Neural cell (in vitro differentiated cells): ENCODE measurements at regions not wholly inside any gene's neighbourhood (a gene's known extent, or its start where the extent isn't known, plus 50 kb on each side); places are given as distances from the start of the nearest gene placed in this dataset.

Source experiments
- H2AFZ ChIP-seq: fragments of 200-600, 300-800 bp; sonication (generic), shearing (Covaris generic); 2 replicates; pipeline ENCODE4 v1.6.0; 2014; ENCODE audit warnings: low read depth, mild to moderate bottlenecking, antibody characterized with exemption, low read length, moderate library complexity
- H3F3A ChIP-seq: fragments of 200-600 bp; shearing (Covaris generic); 2 replicates; pipeline ENCODE4 v1.6.1; 2016; ENCODE audit warnings: mild to moderate bottlenecking, moderate library complexity, mixed read lengths, antibody characterized with exemption, low read length; ENCODE audit not compliant: insufficient read depth, poor library complexity, severe bottlenecking
- H3K27ac ChIP-seq: fragments of 200-600, 300-800 bp; sonication (generic), shearing (Covaris generic); 2 replicates; pipeline ENCODE4 v1.5.1; 2014; ENCODE audit warnings: mild to moderate bottlenecking, low read length, moderate library complexity
- H3K27me3 ChIP-seq: fragments of 300-800, 200-600 bp; sonication (generic), shearing (Covaris generic); 2 replicates; pipeline ENCODE4 v1.6.0; 2014; ENCODE audit warnings: mild to moderate bottlenecking, low read depth, low read length, moderate library complexity; ENCODE audit not compliant: insufficient read depth
- H3K36me3 ChIP-seq: fragments of 300-800, 200-600 bp; sonication (generic), shearing (Covaris generic); 2 replicates; pipeline ENCODE4 v1.5.1; 2014; ENCODE audit warnings: mild to moderate bottlenecking, antibody characterized with exemption, low read length, moderate library complexity; ENCODE audit not compliant: insufficient read depth
- H3K4me2 ChIP-seq: fragments of 300-800, 200-600 bp; sonication (generic), shearing (Covaris generic); 2 replicates; pipeline ENCODE4 v1.6.0; 2014; ENCODE audit warnings: mild to moderate bottlenecking, low read length
- H3K4me3 ChIP-seq: fragments of 300-800, 200-600 bp; sonication (generic), shearing (Covaris generic); 2 replicates; pipeline ENCODE4 v1.5.1; 2014; ENCODE audit warnings: mild to moderate bottlenecking, low read length, moderate library complexity
- H3K79me2 ChIP-seq: fragments of 200-600 bp; shearing (Covaris generic); replicated peaks from 2 replicates; pipeline ENCODE4 v1.6.0; 2014; ENCODE audit warnings: mild to moderate bottlenecking, low read length, moderate library complexity; ENCODE audit not compliant: insufficient read depth
- H3K9ac ChIP-seq: fragments of 300-800, 200-600 bp; sonication (generic), shearing (Covaris generic); 2 replicates; pipeline ENCODE4 v1.6.1; 2016; ENCODE audit warnings: mild to moderate bottlenecking, low read length, mixed read lengths
- H3K9me2 ChIP-seq: fragments of 200-600 bp; shearing (Covaris generic); 2 replicates; pipeline ENCODE4 v1.6.1; 2016; ENCODE audit warnings: mild to moderate bottlenecking, low read length, mixed read lengths; ENCODE audit not compliant: insufficient read depth
- H3K9me3 ChIP-seq: fragments of 200-600, 300-800 bp; sonication (generic), shearing (Covaris generic); 2 replicates; pipeline ENCODE4 v1.6.1; 2016; ENCODE audit warnings: mild to moderate bottlenecking, mixed run types, low read length, moderate library complexity, mixed read lengths
- H4K20me1 ChIP-seq: fragments of 200-600 bp; shearing (Covaris generic); 2 replicates; pipeline ENCODE4 v1.6.1; 2016; ENCODE audit warnings: mild to moderate bottlenecking, mixed run types; ENCODE audit not compliant: insufficient read depth
- CTCF ChIP-seq: fragments of 450-650 bp; IDR thresholded peaks from 2 replicates; pipeline ENCODE4 v1.5.1; 2014; ENCODE audit warnings: antibody characterized with exemption, mild to moderate bottlenecking, moderate library complexity; ENCODE audit not compliant: poor library complexity, severe bottlenecking
- EP300 ChIP-seq: fragments of 450-650 bp; conservative IDR thresholded peaks from 2 replicates; pipeline ENCODE4 v1.6.1; 2014; ENCODE audit warnings: antibody characterized with exemption, mild to moderate bottlenecking, moderate library complexity; ENCODE audit not compliant: poor library complexity, severe bottlenecking
- EZH2 ChIP-seq: fragments of 200-600, 300-800 bp; shearing (Covaris generic), sonication (generic); IDR thresholded peaks from 2 replicates; pipeline ENCODE4 v1.6.1; 2014; ENCODE audit warnings: antibody characterized with exemption, low read length, borderline replicate concordance, mild to moderate bottlenecking; ENCODE audit not compliant: insufficient read depth, poor library complexity, severe bottlenecking
- MXI1 ChIP-seq: fragments of 450-650 bp; conservative IDR thresholded peaks from 2 replicates; pipeline ENCODE4 v1.6.1; 2014; ENCODE audit warnings: antibody characterized with exemption, mild to moderate bottlenecking; ENCODE audit not compliant: poor library complexity, severe bottlenecking
- POLR2AphosphoS5 ChIP-seq: IDR thresholded peaks from 2 replicates; pipeline ENCODE4 v1.6.1; 2012
- RAD21 ChIP-seq: fragments of 450-650 bp; conservative IDR thresholded peaks from 2 replicates; pipeline ENCODE4 v1.6.1; 2014; ENCODE audit warnings: antibody characterized with exemption, mild to moderate bottlenecking, moderate library complexity
- REST ChIP-seq: IDR thresholded peaks from 2 replicates; pipeline ENCODE4 v1.6.1; 2012; ENCODE audit warnings: borderline replicate concordance
- SMC3 ChIP-seq: fragments of 450-650 bp; conservative IDR thresholded peaks from 2 replicates; pipeline ENCODE4 v1.6.1; 2014; ENCODE audit warnings: antibody characterized with exemption, mild to moderate bottlenecking, moderate library complexity; ENCODE audit not compliant: poor library complexity
- TAF1 ChIP-seq: IDR thresholded peaks from 2 replicates; pipeline ENCODE4 v1.6.1; 2012; ENCODE audit warnings: low read depth

GRCh38 chr7:124462249-124462648, 303.3 kb downstream of the GPR37 start:
- H3K9me3 ChIP-seq, result no peaks in the 10 kb centered on the region
- no peaks in the 10 kb centered on the region for H3K27me3 ChIP-seq
- no peaks in the 10 kb centered on the region for H3F3A ChIP-seq
- no peak overlapping the region for H3K27ac ChIP-seq
- no peaks in the 10 kb centered on the region for H4K20me1 ChIP-seq
- H3K79me2 ChIP-seq, result no peaks in the 10 kb centered on the region
- no peak overlapping the region for H3K4me3 ChIP-seq
- no peak overlapping the region for H3K4me2 ChIP-seq
- no peaks in the 10 kb centered on the region for H3K9me2 ChIP-seq
- no peak overlapping the region for H3K9ac ChIP-seq
- no peak overlapping the region for H2AFZ ChIP-seq
- TF ChIP-seq EZH2, result no peak
- TF ChIP-seq RAD21, result no peak
- TF ChIP-seq POLR2AphosphoS5, result no peak
- no peak for TF ChIP-seq CTCF
- TF ChIP-seq EP300, result no peak
- no peak for TF ChIP-seq SMC3
- no peak for TF ChIP-seq REST
- TF ChIP-seq MXI1, result no peak
- no peak for TF ChIP-seq TAF1
- no peaks in the 10 kb centered on the region for H3K36me3 ChIP-seq

GRCh38 chr7:124460555-124460954, 305.0 kb downstream of the GPR37 start:
- Histone ChIP-seq H3K27ac (no peak overlapping the region), H3K9ac (no peak overlapping the region), H3K27me3 (no peaks in the 10 kb centered on the region), H3K36me3 (no peaks in the 10 kb centered on the region), H3F3A (no peaks in the 10 kb centered on the region), H3K9me2 (no peaks in the 10 kb centered on the region), H3K79me2 (no peaks in the 10 kb centered on the region), H2AFZ (no peak overlapping the region), H3K4me3 (no peak overlapping the region), H3K4me2 (no peak overlapping the region), H3K9me3 (no peaks in the 10 kb centered on the region), H4K20me1 (no peaks in the 10 kb centered on the region)
- no peak for TF ChIP-seq TAF1
- no peak for TF ChIP-seq REST
- TF ChIP-seq CTCF, result no peak
- no peak for TF ChIP-seq EP300
- no peak for TF ChIP-seq POLR2AphosphoS5
- TF ChIP-seq EZH2, result no peak
- TF ChIP-seq RAD21, result no peak
